Mucosa of rectum (tissue), 2 donors: ENCODE measurements at regions not wholly inside any gene's neighbourhood (a gene's known extent, or its start where the extent isn't known, plus 50 kb on each side); places are given as distances from the start of the nearest gene placed in this dataset.

Experiments
- H3K27ac ChIP-seq, 2 donors: one replicate each; pipeline ENCODE4 v1.7.0; 2013; ENCODE audit warnings: inconsistent platforms in 2 of 2, low read depth in 2 of 2, low read length in 2 of 2
- H3K27me3 ChIP-seq, 2 donors: one replicate each; pipeline ENCODE4 v1.7.0; 2013; ENCODE audit warnings: low read length in 2 of 2; ENCODE audit not compliant: control insufficient read depth in 2 of 2, insufficient read depth in 2 of 2
- H3K36me3 ChIP-seq, 2 donors: one replicate each; pipeline ENCODE4 v1.7.0; 2013; ENCODE audit warnings: low read length in 2 of 2; ENCODE audit not compliant: control insufficient read depth in 2 of 2, insufficient read depth in 2 of 2
- H3K4me1 ChIP-seq, 2 donors: one replicate each; pipeline ENCODE4 v1.7.0; 2013; ENCODE audit warnings: low read length in 2 of 2, mild to moderate bottlenecking in 1 of 2; ENCODE audit not compliant: control insufficient read depth in 2 of 2, insufficient read depth in 2 of 2
- H3K4me3 ChIP-seq, 2 donors: one replicate each; pipeline ENCODE4 v1.7.0; 2013; ENCODE audit warnings: low read length in 2 of 2
- H3K9ac ChIP-seq, 2 donors: one replicate each; pipeline ENCODE4 v1.7.0; 2013; ENCODE audit warnings: low read length in 2 of 2, low read depth in 1 of 2, mild to moderate bottlenecking in 1 of 2
- H3K9me3 ChIP-seq, 2 donors: one replicate each; pipeline ENCODE4 v1.7.0; 2013; ENCODE audit warnings: low read length in 2 of 2; ENCODE audit not compliant: control insufficient read depth in 2 of 2
- donor health status: healthy.
- donor health status: Normal muscosa, but diverticular disease.

- Histone ChIP-seq H3K4me1 (no peaks in the 10 kb centered on the region), H3K36me3 (no peaks in the 10 kb centered on the region), H3K4me3 (no peak overlapping the region), H3K27me3 (no peaks in the 10 kb centered on the region), H3K27ac (no peak overlapping the region), H3K9me3 (no peaks in the 10 kb centered on the region), H3K9ac (no peak overlapping the region)
These were observed 118.3 kb upstream of the FAM20A start for GRCh38 chr17:68719431-68719830.

- Histone ChIP-seq H3K27me3 (no peaks in the 10 kb centered on the region), H3K27ac (no peak overlapping the region), H3K36me3 (no peaks in the 10 kb centered on the region), H3K4me3 (no peak overlapping the region), H3K4me1 (no peaks in the 10 kb centered on the region), H3K9ac (no peak overlapping the region), H3K9me3 (no peaks in the 10 kb centered on the region)
These were observed 117.8 kb upstream of the FAM20A start for GRCh38 chr17:68718926-68719325.

- Histone ChIP-seq H3K9me3 (no peaks in the 10 kb centered on the region), H3K4me1 (no peaks in the 10 kb centered on the region), H3K27ac (no peak overlapping the region), H3K27me3 (no peaks in the 10 kb centered on the region), H3K4me3 (no peak overlapping the region), H3K36me3 (no peaks in the 10 kb centered on the region), H3K9ac (no peak overlapping the region)
These were observed 117.3 kb upstream of the FAM20A start for GRCh38 chr17:68718465-68718864.

DNA sequence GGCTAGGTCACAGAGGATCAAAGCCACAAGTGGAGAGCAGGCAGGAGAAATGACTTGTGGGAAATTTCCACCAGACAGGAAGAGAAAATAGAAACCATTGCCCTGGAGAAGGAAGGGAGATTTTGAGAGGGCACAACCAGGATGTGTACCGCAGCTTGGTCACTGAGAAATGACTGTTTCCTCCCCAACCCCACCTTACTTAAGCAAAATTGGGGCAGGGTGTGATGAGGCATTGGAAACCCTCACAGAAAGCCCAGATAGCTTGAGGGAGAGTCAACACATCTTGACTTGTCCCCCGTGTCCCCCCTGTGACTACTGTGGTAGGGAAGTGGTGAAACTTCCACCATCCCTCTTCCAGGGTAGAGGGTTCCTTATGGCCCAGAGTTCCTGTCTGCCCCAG is 113.5 kb upstream of the FAM20A start:
- Histone ChIP-seq H3K36me3 (no peaks in the 10 kb centered on the region), H3K4me3 (no peak overlapping the region), H3K9me3 (no peaks in the 10 kb centered on the region), H3K9ac (no peak overlapping the region), H3K27ac (no peak overlapping the region), H3K27me3 (no peaks in the 10 kb centered on the region), H3K4me1 (no peaks in the 10 kb centered on the region)

- Histone ChIP-seq H3K4me3 (no peak overlapping the region), H3K9me3 (no peaks in the 10 kb centered on the region), H3K4me1 (no peaks in the 10 kb centered on the region), H3K27me3 (no peaks in the 10 kb centered on the region), H3K27ac (no peak overlapping the region), H3K9ac (no peak overlapping the region), H3K36me3 (no peaks in the 10 kb centered on the region)
These were observed 110.7 kb upstream of the FAM20A start for GRCh38 chr17:68711858-68712257.

- Histone ChIP-seq H3K9me3 (no peaks in the 10 kb centered on the region), H3K36me3 (no peaks in the 10 kb centered on the region), H3K9ac (no peak overlapping the region), H3K4me3 (no peak overlapping the region), H3K27ac (no peak overlapping the region), H3K27me3 (no peaks in the 10 kb centered on the region), H3K4me1 (no peaks in the 10 kb centered on the region)
These were observed 109.8 kb upstream of the FAM20A start for GRCh38 chr17:68710976-68711375.

DNA sequence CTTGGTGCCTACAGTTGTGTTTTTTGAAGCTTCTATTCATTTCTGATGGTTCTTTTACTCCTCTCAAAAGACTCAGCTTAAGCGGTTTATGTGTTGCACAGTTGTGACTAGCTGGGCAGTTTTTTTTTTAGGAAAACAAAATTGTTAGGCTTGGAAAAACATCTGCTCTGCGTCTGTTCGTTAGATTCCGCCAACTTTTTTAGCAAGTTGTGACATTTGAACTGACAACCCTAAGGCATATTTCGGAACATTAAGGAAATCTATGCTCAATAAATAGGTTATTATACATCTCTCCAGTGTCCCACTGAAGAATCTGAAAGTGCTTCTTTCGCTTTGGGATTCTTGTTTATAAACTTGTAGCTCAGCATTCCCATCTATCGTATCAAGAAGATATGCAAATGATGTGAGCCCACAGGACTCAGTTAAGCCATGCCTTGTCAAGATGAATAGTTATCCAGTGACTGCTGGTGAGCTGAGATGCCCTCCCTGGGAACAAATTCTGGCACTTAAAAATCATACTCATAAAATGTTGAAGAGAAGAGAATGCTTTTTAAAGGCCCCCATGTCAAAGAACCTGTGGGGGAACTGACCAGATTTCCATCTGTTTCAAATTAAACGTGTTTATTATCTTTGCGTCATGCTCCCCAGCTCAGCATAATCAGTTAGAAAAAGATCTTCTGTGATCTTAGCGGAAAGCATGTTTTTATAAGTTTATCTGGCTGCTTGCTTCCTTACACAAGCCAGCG is 109.0 kb upstream of the FAM20A start:
- Histone ChIP-seq H3K36me3 (no peaks in the 10 kb centered on the region), H3K9ac (no peak overlapping the region), H3K27ac (peak overlapping the region; percentile 8 to 44), H3K27me3 (no peaks in the 10 kb centered on the region), H3K4me3 (no peak overlapping the region), H3K4me1 (no peaks in the 10 kb centered on the region), H3K9me3 (no peaks in the 10 kb centered on the region)

GRCh38 chr17:68709461-68709860 is 108.3 kb upstream of the FAM20A start:
- Histone ChIP-seq H3K4me3 (no peak overlapping the region), H3K9me3 (no peaks in the 10 kb centered on the region), H3K27ac (no peak overlapping the region), H3K36me3 (no peaks in the 10 kb centered on the region), H3K4me1 (no peaks in the 10 kb centered on the region), H3K9ac (no peak overlapping the region), H3K27me3 (no peaks in the 10 kb centered on the region)

DNA sequence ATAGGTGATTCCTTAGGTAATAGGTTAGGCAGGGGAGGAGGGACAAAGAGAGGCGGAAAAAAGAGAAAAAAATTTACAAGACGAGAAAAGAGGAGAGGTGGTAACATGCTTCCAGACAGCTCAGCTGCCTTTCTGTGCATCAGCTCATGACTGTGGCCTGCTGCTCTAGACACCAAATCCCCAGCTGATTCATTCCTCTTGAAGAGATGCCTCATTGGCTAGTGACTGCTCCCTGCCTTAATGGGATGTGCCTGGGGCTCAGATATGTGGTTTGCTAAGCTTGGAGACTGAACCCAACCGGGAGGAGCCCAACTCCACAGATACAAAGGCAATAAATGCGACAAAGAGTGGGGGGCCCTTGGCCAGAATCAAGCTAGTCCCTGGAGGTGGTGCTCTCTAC is 105.9 kb upstream of the FAM20A start:
- Histone ChIP-seq H3K4me1 (no peaks in the 10 kb centered on the region), H3K4me3 (no peak overlapping the region), H3K27ac (peak overlapping the region; percentile 17 to 35), H3K9me3 (no peaks in the 10 kb centered on the region), H3K9ac (no peak overlapping the region), H3K27me3 (no peaks in the 10 kb centered on the region), H3K36me3 (no peaks in the 10 kb centered on the region)

- Histone ChIP-seq H3K9me3 (no peaks in the 10 kb centered on the region), H3K36me3 (no peaks in the 10 kb centered on the region), H3K4me1 (no peaks in the 10 kb centered on the region), H3K4me3 (no peak overlapping the region), H3K27ac (peak overlapping the region; percentile 33 to 35), H3K27me3 (no peaks in the 10 kb centered on the region), H3K9ac (no peak overlapping the region)
These were observed 105.3 kb upstream of the FAM20A start for GRCh38 chr17:68706356-68706920.
